ENCODE measurements at regions not wholly inside any gene's neighbourhood (a gene's known extent, or its start where the extent isn't known, plus 50 kb on each side); places are given as distances from the start of the nearest gene placed in this dataset.

GRCh38 chr2:21449881-21450280, 326.1 kb downstream of the TDRD15 start:
- no peaks in the 10 kb centered on the region for H3K4me1 ChIP-seq
- DNase-seq (no peak), ATAC-seq (no peak)
- H3K27ac ChIP-seq: no peak overlapping the region
- intact Hi-C loops (cut with DNase I): no loop called here
- H3K4me3 ChIP-seq: no peak overlapping the region
- no peak for TF ChIP-seq CTCF (IDR thresholded peaks at IDR 0.05)
- H3K27me3 ChIP-seq: no peaks in the 10 kb centered on the region
- H3K9me3 ChIP-seq: no peaks in the 10 kb centered on the region
- no peaks in the 10 kb centered on the region for H3K36me3 ChIP-seq

GRCh38 chr2:21451403-21451802, 327.6 kb downstream of the TDRD15 start:
- no peaks in the 10 kb centered on the region for H3K27me3 ChIP-seq
- no peak for TF ChIP-seq CTCF (IDR thresholded peaks at IDR 0.05)
- DNase-seq (no peak), ATAC-seq (no peak)
- no peaks in the 10 kb centered on the region for H3K4me1 ChIP-seq
- H3K27ac ChIP-seq: no peak overlapping the region
- no peaks in the 10 kb centered on the region for H3K36me3 ChIP-seq
- no peak overlapping the region for H3K4me3 ChIP-seq
- intact Hi-C loops (cut with DNase I): no loop called here
- no peaks in the 10 kb centered on the region for H3K9me3 ChIP-seq

GRCh38 chr2:21452263-21452662, 328.5 kb downstream of the TDRD15 start:
- no peaks in the 10 kb centered on the region for H3K36me3 ChIP-seq
- no peaks in the 10 kb centered on the region for H3K27me3 ChIP-seq
- TF ChIP-seq CTCF (IDR thresholded peaks at IDR 0.05): no peak
- no peak overlapping the region for H3K27ac ChIP-seq
- ATAC-seq (no peak), DNase-seq (no peak)
- H3K4me1 ChIP-seq: no peaks in the 10 kb centered on the region
- intact Hi-C loops (cut with DNase I): no loop called here
- H3K9me3 ChIP-seq: no peaks in the 10 kb centered on the region
- no peak overlapping the region for H3K4me3 ChIP-seq

- no peak for TF ChIP-seq CTCF (IDR thresholded peaks at IDR 0.05)
- H3K36me3 ChIP-seq: no peaks in the 10 kb centered on the region
- no peak overlapping the region for H3K4me3 ChIP-seq
- H3K4me1 ChIP-seq: no peaks in the 10 kb centered on the region
- H3K27me3 ChIP-seq: no peaks in the 10 kb centered on the region
- intact Hi-C loops (cut with DNase I): no loop called here
- peaks cover 0 to 2% of the 10 kb centered on the region in 2 donors for H3K9me3 ChIP-seq
- H3K27ac ChIP-seq: no peak overlapping the region
- no peak for ATAC-seq
- no peak for DNase-seq
These were observed 328.9 kb downstream of the TDRD15 start for GRCh38 chr2:21452678-21453077.

- H3K27me3 ChIP-seq: no peaks in the 10 kb centered on the region
- peaks cover 0 to 10% of the 10 kb centered on the region in 2 donors for H3K9me3 ChIP-seq
- H3K27ac ChIP-seq: no peak overlapping the region
- no peak for ATAC-seq
- TF ChIP-seq CTCF (IDR thresholded peaks at IDR 0.05): no peak
- intact Hi-C loops (cut with DNase I): no loop called here
- DNase-seq: no peak
- no peak overlapping the region for H3K4me3 ChIP-seq
- H3K4me1 ChIP-seq: no peaks in the 10 kb centered on the region
- no peaks in the 10 kb centered on the region for H3K36me3 ChIP-seq
These were observed 330.1 kb downstream of the TDRD15 start for GRCh38 chr2:21453723-21454450.
